B cell (primary cell): ENCODE measurements at regions not wholly inside any gene's neighbourhood (a gene's known extent, or its start where the extent isn't known, plus 50 kb on each side); places are given as distances from the start of the nearest gene placed in this dataset.

Experiments
- EZH2 ChIP-seq: IDR thresholded peaks from 2 replicates; pipeline ENCODE4 v1.6.1; 2012; ENCODE audit warnings: borderline replicate concordance, low read depth, mild to moderate bottlenecking, moderate library complexity, low read length; ENCODE audit not compliant: insufficient read depth, poor library complexity, severe bottlenecking
- TF ChIP-seq, protein P1 (sequence below): fragments of 200-600 bp; IDR thresholded peaks from one replicate; pipeline ENCODE4 v1.8.0; 2022; ENCODE audit warnings: antibody characterized with exemption, mild to moderate bottlenecking

DNA sequence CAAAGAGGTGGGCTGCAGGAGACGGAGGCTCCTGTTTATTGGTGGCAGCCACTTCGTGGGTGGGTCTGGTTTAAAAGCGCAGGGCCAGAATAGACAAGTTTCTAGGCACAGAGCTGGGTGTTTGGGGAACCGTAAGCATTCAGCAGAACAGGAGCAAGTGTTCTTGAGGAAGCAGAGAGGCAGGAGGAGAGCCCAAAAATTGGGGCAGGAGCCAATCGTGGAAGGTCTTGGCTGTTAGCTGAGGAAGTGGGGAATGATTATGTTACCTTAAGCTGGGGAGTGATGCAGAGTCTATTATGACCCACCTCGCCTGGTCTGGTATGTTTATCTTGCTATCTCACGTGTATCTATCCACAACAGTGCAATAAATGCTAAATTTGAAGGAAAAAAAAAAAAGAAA lies 64.3 kb upstream of the ATL2 start:
- TF ChIP-seq, protein P1, sequence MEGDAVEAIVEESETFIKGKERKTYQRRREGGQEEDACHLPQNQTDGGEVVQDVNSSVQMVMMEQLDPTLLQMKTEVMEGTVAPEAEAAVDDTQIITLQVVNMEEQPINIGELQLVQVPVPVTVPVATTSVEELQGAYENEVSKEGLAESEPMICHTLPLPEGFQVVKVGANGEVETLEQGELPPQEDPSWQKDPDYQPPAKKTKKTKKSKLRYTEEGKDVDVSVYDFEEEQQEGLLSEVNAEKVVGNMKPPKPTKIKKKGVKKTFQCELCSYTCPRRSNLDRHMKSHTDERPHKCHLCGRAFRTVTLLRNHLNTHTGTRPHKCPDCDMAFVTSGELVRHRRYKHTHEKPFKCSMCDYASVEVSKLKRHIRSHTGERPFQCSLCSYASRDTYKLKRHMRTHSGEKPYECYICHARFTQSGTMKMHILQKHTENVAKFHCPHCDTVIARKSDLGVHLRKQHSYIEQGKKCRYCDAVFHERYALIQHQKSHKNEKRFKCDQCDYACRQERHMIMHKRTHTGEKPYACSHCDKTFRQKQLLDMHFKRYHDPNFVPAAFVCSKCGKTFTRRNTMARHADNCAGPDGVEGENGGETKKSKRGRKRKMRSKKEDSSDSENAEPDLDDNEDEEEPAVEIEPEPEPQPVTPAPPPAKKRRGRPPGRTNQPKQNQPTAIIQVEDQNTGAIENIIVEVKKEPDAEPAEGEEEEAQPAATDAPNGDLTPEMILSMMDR = no peak
- no peak for TF ChIP-seq EZH2
